Hepatocyte (in vitro differentiated cells): ENCODE measurements at regions not wholly inside any gene's neighbourhood (a gene's known extent, or its start where the extent isn't known, plus 50 kb on each side); places are given as distances from the start of the nearest gene placed in this dataset.

ENCODE experiments used
- CTCF ChIP-seq: fragments of 200-600 bp; sonication (generic); IDR thresholded peaks from 2 replicates; pipeline ENCODE4 v1.5.1; 2016; ENCODE audit warnings: antibody characterized with exemption, mild to moderate bottlenecking; ENCODE audit not compliant: poor library complexity
- EZH2 ChIP-seq: fragments of 200-600 bp; sonication (generic); IDR thresholded peaks from 2 replicates; pipeline ENCODE4 v1.6.1; 2016; ENCODE audit warnings: antibody characterized with exemption, mild to moderate bottlenecking, borderline replicate concordance

GRCh38 chr1:98058676-98059075 lies 137.8 kb upstream of the DPYD start:
- no peak for TF ChIP-seq EZH2
- no peak for TF ChIP-seq CTCF
